ENCODE measurements at regions not wholly inside any gene's neighbourhood (a gene's known extent, or its start where the extent isn't known, plus 50 kb on each side); places are given as distances from the start of the nearest gene placed in this dataset.
"Not testable (repeated sequence)": the region's sequence is repeated elsewhere in the genome, so short reads cannot be mapped to it uniquely, and the experiment has no call there.

DNA sequence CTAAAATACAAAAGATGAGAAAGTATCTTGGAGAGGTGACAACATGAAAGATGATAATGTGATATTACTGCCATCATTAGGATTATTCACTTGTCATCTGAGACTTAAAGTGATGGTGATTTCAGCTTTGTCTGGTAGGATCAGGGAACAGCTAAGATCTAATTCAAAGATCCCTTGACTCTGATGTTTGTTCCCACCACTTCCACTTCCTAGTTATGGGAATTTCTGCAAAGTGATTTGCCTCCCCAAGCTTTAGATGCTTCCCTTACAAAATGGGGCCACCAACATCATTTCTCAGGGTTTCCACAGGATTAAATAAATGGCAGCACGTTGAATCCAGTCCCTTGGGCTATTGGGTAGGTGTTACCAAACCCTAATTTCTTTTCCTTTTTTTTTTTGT is 550.8 kb upstream of the CDH5 start:
- WGBS, 2 donors = 52 to 71% methylated on average over 1 of the region's 1 CpG
- intact Hi-C loops (cut with DNase I) = no loop called here
- DNase-seq = no peak
- no peak overlapping the region for H3K27ac ChIP-seq
- TF ChIP-seq POLR2A (IDR thresholded peaks at IDR 0.05) = no peak
- TF ChIP-seq, protein P1, sequence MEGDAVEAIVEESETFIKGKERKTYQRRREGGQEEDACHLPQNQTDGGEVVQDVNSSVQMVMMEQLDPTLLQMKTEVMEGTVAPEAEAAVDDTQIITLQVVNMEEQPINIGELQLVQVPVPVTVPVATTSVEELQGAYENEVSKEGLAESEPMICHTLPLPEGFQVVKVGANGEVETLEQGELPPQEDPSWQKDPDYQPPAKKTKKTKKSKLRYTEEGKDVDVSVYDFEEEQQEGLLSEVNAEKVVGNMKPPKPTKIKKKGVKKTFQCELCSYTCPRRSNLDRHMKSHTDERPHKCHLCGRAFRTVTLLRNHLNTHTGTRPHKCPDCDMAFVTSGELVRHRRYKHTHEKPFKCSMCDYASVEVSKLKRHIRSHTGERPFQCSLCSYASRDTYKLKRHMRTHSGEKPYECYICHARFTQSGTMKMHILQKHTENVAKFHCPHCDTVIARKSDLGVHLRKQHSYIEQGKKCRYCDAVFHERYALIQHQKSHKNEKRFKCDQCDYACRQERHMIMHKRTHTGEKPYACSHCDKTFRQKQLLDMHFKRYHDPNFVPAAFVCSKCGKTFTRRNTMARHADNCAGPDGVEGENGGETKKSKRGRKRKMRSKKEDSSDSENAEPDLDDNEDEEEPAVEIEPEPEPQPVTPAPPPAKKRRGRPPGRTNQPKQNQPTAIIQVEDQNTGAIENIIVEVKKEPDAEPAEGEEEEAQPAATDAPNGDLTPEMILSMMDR (IDR thresholded peaks at IDR 0.05) = no peak
- TF ChIP-seq POLR2AphosphoS5 (IDR thresholded peaks at IDR 0.05) = no peak
- TF ChIP-seq EP300 (IDR thresholded peaks at IDR 0.05) = no peak
- no peaks in the 10 kb centered on the region for H3K27me3 ChIP-seq
- H3K36me3 ChIP-seq = no peaks in the 10 kb centered on the region
- H3K9me3 ChIP-seq = no peaks in the 10 kb centered on the region
- no peak overlapping the region for H3K4me3 ChIP-seq
- H3K4me1 ChIP-seq = no peaks in the 10 kb centered on the region

DNA sequence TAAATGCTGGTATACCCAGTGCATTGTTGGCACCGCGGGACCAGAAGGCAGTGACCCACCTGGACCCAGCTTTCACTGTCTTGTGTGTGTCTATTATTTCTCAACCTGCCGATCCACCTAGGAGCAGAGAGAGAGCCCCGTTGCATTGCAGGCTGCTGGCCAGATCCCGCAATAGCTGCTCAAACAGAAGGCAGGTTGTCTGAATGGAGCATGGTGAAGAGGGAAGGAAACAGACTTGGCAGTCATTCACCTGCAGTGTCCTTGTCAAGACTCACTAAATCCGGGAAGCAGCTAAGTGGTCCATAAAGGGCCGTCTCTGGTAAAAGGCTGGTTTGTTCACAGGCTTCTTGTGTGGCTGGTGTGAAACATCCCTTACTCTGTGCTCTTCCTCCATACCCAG is 552.6 kb upstream of the CDH5 start:
- H3K36me3 ChIP-seq; H3K27ac ChIP-seq; H3K4me1 ChIP-seq; H3K9me3 ChIP-seq; H3K4me3 ChIP-seq; intact Hi-C loops (cut with DNase I); H3K27me3 ChIP-seq; DNase-seq: not testable (repeated sequence)
- 70 to 79% methylated on average over 7 of the region's 7 CpGs for WGBS, 2 donors

DNA sequence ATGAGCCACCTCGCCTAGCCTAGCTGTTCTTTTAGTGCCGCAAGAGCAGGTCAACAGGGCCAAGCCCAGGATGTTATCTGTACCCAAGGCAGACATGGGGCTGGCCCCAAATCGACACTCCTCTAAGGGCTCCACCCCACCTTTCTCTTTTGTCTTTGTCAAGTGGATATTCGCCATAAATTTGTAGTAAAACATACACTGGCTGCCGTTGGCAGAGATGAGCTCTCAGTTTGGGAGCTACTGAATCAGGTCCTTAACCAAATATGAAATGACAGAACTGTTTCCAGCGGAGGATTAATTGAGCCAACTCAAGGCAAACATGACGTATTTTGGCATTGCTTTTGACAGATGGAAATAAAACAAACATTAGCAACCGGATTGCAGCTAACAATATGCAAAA is 556.9 kb upstream of the CDH5 start:
- Histone ChIP-seq H3K27ac (no peak overlapping the region), H3K9me3 (no peaks in the 10 kb centered on the region), H3K27me3 (no peaks in the 10 kb centered on the region), H3K4me1 (peaks cover 0 to 4% (median 0%) of the 10 kb centered on the region in 4 donors), H3K36me3 (no peaks in the 10 kb centered on the region), H3K4me3 (no peak overlapping the region)
- TF ChIP-seq POLR2AphosphoS5 (IDR thresholded peaks at IDR 0.05) (no peak), POLR2A (IDR thresholded peaks at IDR 0.05) (no peak), EP300 (IDR thresholded peaks at IDR 0.05) (no peak)
- TF ChIP-seq, protein P1 (IDR thresholded peaks at IDR 0.05) = no peak
- no peak for DNase-seq
- 61 to 75% methylated on average over 8 of the region's 8 CpGs for WGBS, 2 donors
- intact Hi-C loops (cut with DNase I) = no loop called here

DNA sequence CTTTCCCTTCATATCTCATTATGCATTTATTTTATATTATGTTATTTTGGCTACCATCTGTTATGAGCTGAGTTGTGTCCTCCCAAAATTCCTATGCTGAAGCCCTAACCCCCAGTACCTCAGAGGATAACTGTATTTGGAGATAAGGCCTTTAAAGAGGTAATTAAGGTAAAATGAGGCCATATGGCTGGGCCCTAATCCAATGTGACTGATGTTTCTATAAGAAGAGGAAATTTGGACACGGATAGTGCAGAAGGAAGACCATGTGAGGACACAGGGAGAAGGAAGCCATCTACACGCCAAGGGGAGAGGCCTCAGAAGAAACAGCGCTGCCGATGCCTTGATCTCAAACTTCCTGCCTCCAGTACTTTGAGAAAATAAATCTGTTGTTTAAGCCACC is 557.7 kb upstream of the CDH5 start:
- no peak for TF ChIP-seq POLR2A (IDR thresholded peaks at IDR 0.05)
- no peak for TF ChIP-seq POLR2AphosphoS5 (IDR thresholded peaks at IDR 0.05)
- TF ChIP-seq, protein P1 (IDR thresholded peaks at IDR 0.05) = no peak
- TF ChIP-seq EP300 (IDR thresholded peaks at IDR 0.05) = no peak
- intact Hi-C loops (cut with DNase I) = no loop called here
- Histone ChIP-seq H3K4me3 (no peak overlapping the region), H3K36me3 (no peaks in the 10 kb centered on the region), H3K9me3 (no peaks in the 10 kb centered on the region), H3K4me1 (peaks cover 0 to 4% (median 0%) of the 10 kb centered on the region in 4 donors), H3K27ac (no peak overlapping the region), H3K27me3 (no peaks in the 10 kb centered on the region)
- WGBS, 2 donors = 83% methylated on average over 4 of the region's 4 CpGs
- DNase-seq = no peak

DNA sequence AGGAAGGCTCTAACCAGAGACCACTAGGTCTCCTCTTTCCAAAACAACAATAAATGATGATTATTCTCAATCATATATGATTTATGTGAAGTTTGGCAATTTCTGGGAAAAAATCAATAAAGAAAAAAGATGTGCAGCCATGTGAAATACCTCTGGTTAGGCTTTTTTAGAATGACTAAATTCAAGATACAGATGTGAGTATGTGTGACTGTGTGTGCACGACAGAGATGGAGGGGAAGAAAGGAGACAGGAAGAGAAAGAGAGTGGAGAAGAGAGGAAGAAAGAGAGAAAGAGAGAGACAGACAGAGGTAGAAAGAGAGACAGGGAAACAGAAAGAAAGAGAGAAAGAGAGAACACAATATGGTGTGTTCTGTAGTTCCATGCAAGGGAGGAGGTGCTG is 558.6 kb upstream of the CDH5 start:
- peaks cover 0 to 4% (median 0%) of the 10 kb centered on the region in 4 donors for H3K4me1 ChIP-seq
- H3K4me3 ChIP-seq = no peak overlapping the region
- no peaks in the 10 kb centered on the region for H3K36me3 ChIP-seq
- intact Hi-C loops (cut with DNase I) = no loop called here
- H3K9me3 ChIP-seq = no peaks in the 10 kb centered on the region
- WGBS, 2 donors = 75 to 79% methylated on average over 1 of the region's 1 CpG
- H3K27me3 ChIP-seq = no peaks in the 10 kb centered on the region
- H3K27ac ChIP-seq = no peak overlapping the region
- no peak for DNase-seq
- TF ChIP-seq POLR2AphosphoS5 (IDR thresholded peaks at IDR 0.05) = no peak
- TF ChIP-seq, protein P1 (IDR thresholded peaks at IDR 0.05) = no peak
- TF ChIP-seq EP300 (IDR thresholded peaks at IDR 0.05) = no peak
- no peak for TF ChIP-seq POLR2A (IDR thresholded peaks at IDR 0.05)

DNA sequence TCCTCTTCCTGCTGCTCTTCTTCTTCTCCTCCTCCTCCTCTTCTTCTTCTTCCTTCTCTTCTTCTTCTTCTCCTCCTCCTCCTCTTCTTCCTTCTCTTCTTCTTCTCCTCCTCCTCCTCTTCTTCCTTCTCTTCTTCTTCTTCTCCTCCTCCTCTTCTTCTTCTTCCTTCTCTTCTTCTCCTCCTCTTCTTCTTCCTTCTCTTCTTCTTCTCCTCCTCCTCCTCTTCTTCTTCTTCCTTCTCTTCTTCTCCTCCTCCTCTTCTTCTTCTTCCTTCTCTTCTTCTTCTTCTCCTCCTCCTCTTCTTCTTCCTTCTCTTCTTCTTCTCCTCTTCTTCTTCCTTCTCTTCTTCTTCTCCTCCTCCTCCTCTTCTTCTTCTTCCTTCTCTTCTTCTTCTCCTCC is 560.8 kb upstream of the CDH5 start:
- H3K4me1 ChIP-seq; H3K27me3 ChIP-seq; H3K4me3 ChIP-seq; DNase-seq; H3K27ac ChIP-seq; H3K9me3 ChIP-seq; H3K36me3 ChIP-seq; intact Hi-C loops (cut with DNase I): not testable (repeated sequence)
